ENCODE measurements at regions not wholly inside any gene's neighbourhood (a gene's known extent, or its start where the extent isn't known, plus 50 kb on each side); places are given as distances from the start of the nearest gene placed in this dataset.

- no peak for TF ChIP-seq CTCF (IDR thresholded peaks at IDR 0.05 in 8 of 11, conservative IDR thresholded peaks at IDR 0.05 in 3 of 11)
- no peak for TF ChIP-seq POLR2A (IDR thresholded peaks at IDR 0.05)
- no peak for TF ChIP-seq POLR2AphosphoS5 (IDR thresholded peaks at IDR 0.05)
These were observed 79.6 kb upstream of the CREB1 start for GRCh38 chr2:207450186-207450585.
